Thyroid gland (tissue), 4 donors: ENCODE measurements at regions not wholly inside any gene's neighbourhood (a gene's known extent, or its start where the extent isn't known, plus 50 kb on each side); places are given as distances from the start of the nearest gene placed in this dataset.

Source experiments
- DNase-seq, 2 donors: peaks; one replicate each; pipeline ENCODE4 v3.0.0-alpha.2; 2019
- H3K27ac ChIP-seq, 3 donors: fragments of 200-600 bp; sonication (generic); 1 replicate in 2 of 3; 2 replicates in 1 of 3; pipeline ENCODE4 v1.5.1; 2016 to 2019; ENCODE audit warnings: mild to moderate bottlenecking in 1 of 3, moderate library complexity in 1 of 3
- H3K27me3 ChIP-seq: fragments of 200-600 bp; sonication (generic); one replicate; pipeline ENCODE4 v1.5.1; 2019
- H3K36me3 ChIP-seq, 2 donors: fragments of 200-600 bp; sonication (generic); one replicate each; pipeline ENCODE4 v1.5.1; 2016 to 2019
- H3K4me1 ChIP-seq, 2 donors: fragments of 200-600 bp; sonication (generic); one replicate each; pipeline ENCODE4 v1.5.1; 2017 to 2019
- H3K4me3 ChIP-seq, 3 donors: fragments of 200-600 bp; sonication (generic); replicated peaks in 1 of 3; 1 replicate in 2 of 3; 2 replicates in 1 of 3; pipeline ENCODE4 v1.5.1; 2016; ENCODE audit warnings: mild to moderate bottlenecking in 1 of 3
- H3K9me3 ChIP-seq: fragments of 200-600 bp; sonication (generic); one replicate; pipeline ENCODE4 v1.5.1; 2017
- CTCF ChIP-seq, 6 experiments: fragments of 200-600 bp in 3 of 6; fragments of 450-650 bp in 3 of 6; sonication (generic) in 3 of 6; IDR thresholded peaks; one replicate each; pipeline ENCODE4 v1.5.1; 2016 to 2019; ENCODE audit warnings: antibody characterized with exemption in 6 of 6, mild to moderate bottlenecking in 2 of 6, inconsistent platforms in 1 of 6, moderate library complexity in 1 of 6
- POLR2A ChIP-seq, 2 donors: fragments of 450-650 bp; IDR thresholded peaks; one replicate each; pipeline ENCODE4 v1.6.1; 2017; ENCODE audit warnings: antibody characterized with exemption in 2 of 2, mild to moderate bottlenecking in 2 of 2, moderate library complexity in 1 of 2
- WGBS, 2 donors: methylation state at CpG; one replicate each; pipeline ENCODE4 v1.1.5; 2017; 5-methylcytosine and 5-hydroxymethylcytosine counted together
- intact Hi-C: fragments of 100-400 bp; cut with DNase I; formaldehyde crosslinking; loops from one replicate; pipeline ENCODE4 v1.15.1; 2023

GRCh38 chr2:144230033-144230432, 289.9 kb downstream of the ZEB2 start:
- DNase-seq: no peak
- H3K4me3 ChIP-seq: no peak overlapping the region

GRCh38 chr2:144229296-144229695, 290.6 kb downstream of the ZEB2 start:
- TF ChIP-seq POLR2A (IDR thresholded peaks at IDR 0.05) (no peak), CTCF (IDR thresholded peaks at IDR 0.05) (no peak)
- WGBS, 2 donors: 93 to 97% methylated on average over 1 of the region's 1 CpG
- Histone ChIP-seq H3K27ac (no peak overlapping the region), H3K36me3 (no peaks in the 10 kb centered on the region), H3K4me3 (no peak overlapping the region), H3K27me3 (no peaks in the 10 kb centered on the region), H3K4me1 (peaks cover 5 to 6% of the 10 kb centered on the region in 2 donors), H3K9me3 (no peaks in the 10 kb centered on the region)
- DNase-seq: no peak
- intact Hi-C loops: no loop called here

More at GRCh38 chr2:144230033-144230432, 289.9 kb downstream of the ZEB2 start:
- 95 to 97% methylated on average over 4 of the region's 4 CpGs for WGBS, 2 donors
- Histone ChIP-seq H3K36me3 (no peaks in the 10 kb centered on the region), H3K4me1 (peaks cover 5 to 6% of the 10 kb centered on the region in 2 donors), H3K27me3 (no peaks in the 10 kb centered on the region), H3K9me3 (no peaks in the 10 kb centered on the region), H3K27ac (no peak overlapping the region)
- intact Hi-C loops: no loop called here
- no peak for TF ChIP-seq CTCF (IDR thresholded peaks at IDR 0.05)
- no peak for TF ChIP-seq POLR2A (IDR thresholded peaks at IDR 0.05)

GRCh38 chr2:144227427-144228105, 292.4 kb downstream of the ZEB2 start:
- peaks cover 0 to 5% of the 10 kb centered on the region in 2 donors for H3K4me1 ChIP-seq
- TF ChIP-seq POLR2A (IDR thresholded peaks at IDR 0.05) (no peak), CTCF (IDR thresholded peaks at IDR 0.05) (no peak)
- no peak overlapping the region for H3K27ac ChIP-seq
- H3K36me3 ChIP-seq: no peaks in the 10 kb centered on the region
- 96 to 97% methylated on average over 2 of the region's 2 CpGs for WGBS, 2 donors
- H3K4me3 ChIP-seq: no peak overlapping the region
- no peak for DNase-seq
- no peaks in the 10 kb centered on the region for H3K27me3 ChIP-seq
- H3K9me3 ChIP-seq: no peaks in the 10 kb centered on the region
- intact Hi-C loops: no loop called here

GRCh38 chr2:144225076-144225475, 294.8 kb downstream of the ZEB2 start:
- H3K9me3 ChIP-seq: no peaks in the 10 kb centered on the region
- H3K36me3 ChIP-seq: no peaks in the 10 kb centered on the region
- H3K27me3 ChIP-seq: no peaks in the 10 kb centered on the region
- no peak overlapping the region for H3K27ac ChIP-seq
- no peak overlapping the region for H3K4me3 ChIP-seq
- no peaks in the 10 kb centered on the region for H3K4me1 ChIP-seq
- intact Hi-C loops: no loop called here
- TF ChIP-seq POLR2A (IDR thresholded peaks at IDR 0.05): no peak
- no peak for TF ChIP-seq CTCF (IDR thresholded peaks at IDR 0.05)
- DNase-seq: no peak

DNA sequence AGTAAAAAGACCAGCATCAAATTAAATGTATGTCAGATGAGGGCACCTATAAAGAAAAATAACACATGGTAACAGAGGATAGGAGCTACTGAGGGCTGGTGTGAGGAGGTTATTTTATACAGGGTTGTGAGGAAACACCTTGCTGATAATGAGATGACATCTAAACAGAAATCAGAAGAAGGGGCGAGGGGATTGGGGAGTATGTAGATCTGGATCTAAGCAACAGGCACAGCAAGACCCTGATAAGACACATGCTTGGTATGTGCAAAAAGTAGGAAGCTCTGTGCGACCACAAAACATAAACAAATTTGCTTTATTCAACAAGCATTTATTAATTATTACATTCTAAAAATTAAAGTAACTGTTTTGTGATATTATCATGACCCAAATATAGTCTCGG, 295.4 kb downstream of the ZEB2 start:
- Histone ChIP-seq H3K4me3 (no peak overlapping the region), H3K27me3 (no peaks in the 10 kb centered on the region), H3K36me3 (no peaks in the 10 kb centered on the region), H3K4me1 (no peaks in the 10 kb centered on the region), H3K9me3 (no peaks in the 10 kb centered on the region), H3K27ac (no peak overlapping the region)
- TF ChIP-seq CTCF (IDR thresholded peaks at IDR 0.05): no peak
- TF ChIP-seq POLR2A (IDR thresholded peaks at IDR 0.05): no peak
- WGBS, 2 donors: 96 to 97% methylated on average over 3 of the region's 3 CpGs
- DNase-seq: no peak
- intact Hi-C loops: no loop called here
